ENCODE measurements at regions not wholly inside any gene's neighbourhood (a gene's known extent, or its start where the extent isn't known, plus 50 kb on each side); places are given as distances from the start of the nearest gene placed in this dataset.

- intact Hi-C loops (cut with micrococcal nuclease) = loop anchor here (2.0 to 5.0 kb wide), 6 partner anchors 153 to 1665 kb away; no protein-coding TSS in a partner anchor
Observed at GRCh38 chr2:204261846-204262245, 283.4 kb upstream of the PARD3B start.

- intact Hi-C loops (cut with micrococcal nuclease) = loop anchor here (5.0 kb wide), 2 partner anchors 332 to 1663 kb away; no protein-coding TSS in a partner anchor
Observed at GRCh38 chr2:204264085-204264553, 281.2 kb upstream of the PARD3B start.

GRCh38 chr2:204264621-204265140, 280.6 kb upstream of the PARD3B start:
- intact Hi-C loops (cut with micrococcal nuclease) = loop anchor here (5.0 kb wide), 2 partner anchors 332 to 1663 kb away; no protein-coding TSS in a partner anchor

GRCh38 chr2:204265681-204266181, 279.5 kb upstream of the PARD3B start:
- intact Hi-C loops (cut with micrococcal nuclease) = no loop called here

GRCh38 chr2:204268458-204268857, 276.8 kb upstream of the PARD3B start:
- intact Hi-C loops (cut with micrococcal nuclease) = no loop called here

- intact Hi-C loops (cut with micrococcal nuclease) = no loop called here
Observed at GRCh38 chr2:204268971-204269370, 276.3 kb upstream of the PARD3B start.

GRCh38 chr2:204272089-204272488, 273.2 kb upstream of the PARD3B start:
- intact Hi-C loops (cut with micrococcal nuclease) = no loop called here

- intact Hi-C loops (cut with micrococcal nuclease) = no loop called here
Observed at GRCh38 chr2:204272610-204273287, 272.5 kb upstream of the PARD3B start.

DNA sequence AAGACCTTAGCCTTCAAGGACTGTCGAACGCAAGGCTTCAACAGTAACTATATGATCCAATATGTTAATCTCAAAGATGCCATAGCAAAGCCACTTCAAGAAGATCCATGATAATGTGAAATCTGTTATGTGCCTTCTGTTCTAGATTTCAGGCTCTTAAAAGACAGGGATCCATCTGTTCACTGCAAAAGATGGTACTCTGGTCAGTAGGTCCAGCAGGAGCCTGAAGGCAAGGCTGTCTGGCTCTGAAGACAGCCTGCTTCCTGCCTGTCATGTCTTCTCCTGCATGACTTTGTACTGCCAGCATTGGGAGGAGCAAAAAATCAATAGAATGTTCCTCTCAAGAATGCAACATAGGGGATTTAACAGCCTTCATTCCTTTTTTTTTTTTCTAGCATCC, 270.8 kb upstream of the PARD3B start:
- intact Hi-C loops (cut with micrococcal nuclease) = no loop called here

- intact Hi-C loops (cut with micrococcal nuclease) = no loop called here
Observed at GRCh38 chr2:204274991-204275390, 270.3 kb upstream of the PARD3B start.

DNA sequence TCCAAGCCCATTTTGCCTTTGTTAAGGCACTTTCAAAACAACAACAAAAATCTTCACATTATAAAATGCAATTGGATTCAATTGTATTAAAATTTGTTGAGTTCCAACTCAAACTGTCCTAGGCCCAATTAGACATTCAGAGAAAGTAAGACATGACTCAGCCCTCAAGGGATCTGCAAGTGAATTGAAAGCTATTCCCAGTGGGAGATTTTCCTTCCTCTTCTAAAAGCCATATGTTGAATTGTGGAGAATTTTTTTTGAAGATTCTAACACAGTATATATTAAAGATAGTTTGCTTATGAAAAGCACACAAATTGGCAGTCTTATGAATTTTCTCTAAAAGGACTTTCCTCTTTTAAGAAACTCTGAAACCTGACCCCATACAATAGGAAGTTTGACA, 268.0 kb upstream of the PARD3B start:
- intact Hi-C loops (cut with micrococcal nuclease) = no loop called here

GRCh38 chr2:204278454-204278853, 266.8 kb upstream of the PARD3B start:
- intact Hi-C loops (cut with micrococcal nuclease) = no loop called here

- intact Hi-C loops (cut with micrococcal nuclease) = no loop called here
Observed at GRCh38 chr2:204279819-204280218, 265.5 kb upstream of the PARD3B start.

DNA sequence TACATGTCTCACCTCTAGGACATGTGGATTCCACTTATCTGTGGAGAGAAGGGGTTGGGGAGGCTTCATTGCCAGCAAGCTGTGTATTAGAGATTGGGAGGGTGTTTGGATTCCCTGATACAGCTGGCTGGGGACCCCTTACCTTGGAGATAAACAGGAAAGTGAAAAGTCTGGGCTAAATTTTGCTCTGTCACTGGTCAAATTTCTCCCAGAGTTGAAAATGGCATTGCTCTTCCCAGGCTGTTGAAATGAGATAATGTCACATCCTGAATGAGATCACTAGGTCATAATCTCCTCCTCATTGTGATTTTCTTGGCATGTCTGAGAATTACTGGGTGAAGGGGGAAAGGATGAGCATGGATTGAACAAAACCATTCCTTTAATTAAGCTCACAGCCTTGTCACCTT, 265.0 kb upstream of the PARD3B start:
- intact Hi-C loops (cut with micrococcal nuclease) = no loop called here

- intact Hi-C loops (cut with micrococcal nuclease) = no loop called here
Observed at GRCh38 chr2:204282081-204282480, 263.2 kb upstream of the PARD3B start.

DNA sequence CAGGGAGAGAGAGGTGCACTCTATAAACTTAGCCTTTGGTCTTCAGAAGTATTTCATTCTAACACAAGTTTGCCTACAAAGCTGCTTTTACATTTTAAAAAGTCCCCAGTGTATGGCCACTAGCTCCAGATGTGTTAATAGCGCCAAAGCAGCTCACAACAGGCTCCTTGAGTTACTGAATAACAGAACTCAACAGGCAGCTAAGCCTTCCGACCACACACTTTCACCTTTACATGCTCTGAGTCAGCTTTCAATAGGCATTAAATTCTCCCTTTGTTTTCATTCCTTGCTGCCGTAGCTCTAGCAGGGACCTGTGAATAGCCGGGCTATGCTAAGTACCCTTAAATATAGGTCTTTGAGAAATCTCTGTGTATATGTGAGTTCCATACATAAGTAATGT, 262.8 kb upstream of the PARD3B start:
- intact Hi-C loops (cut with micrococcal nuclease) = no loop called here

GRCh38 chr2:204289066-204289465, 256.2 kb upstream of the PARD3B start:
- intact Hi-C loops (cut with micrococcal nuclease) = no loop called here

DNA sequence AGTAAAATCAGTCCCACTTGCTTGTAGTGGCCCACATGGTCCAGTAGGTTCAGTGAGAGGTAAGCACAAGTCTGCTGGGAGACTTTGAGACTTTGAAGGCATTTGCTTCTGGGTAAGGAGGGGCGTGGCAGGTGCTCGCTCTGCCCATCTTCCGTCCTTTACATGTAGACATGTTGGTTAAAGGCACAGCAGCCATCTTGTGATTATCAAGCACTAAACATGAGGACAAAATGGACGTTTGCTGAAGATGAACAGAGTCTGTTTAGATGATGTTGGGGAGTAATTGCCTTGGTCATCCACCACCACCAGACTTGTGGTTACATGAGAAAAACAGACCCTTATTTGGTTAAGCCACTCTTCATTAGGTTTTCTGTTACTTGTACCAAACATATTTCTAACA, 252.8 kb upstream of the PARD3B start:
- intact Hi-C loops (cut with micrococcal nuclease) = no loop called here

DNA sequence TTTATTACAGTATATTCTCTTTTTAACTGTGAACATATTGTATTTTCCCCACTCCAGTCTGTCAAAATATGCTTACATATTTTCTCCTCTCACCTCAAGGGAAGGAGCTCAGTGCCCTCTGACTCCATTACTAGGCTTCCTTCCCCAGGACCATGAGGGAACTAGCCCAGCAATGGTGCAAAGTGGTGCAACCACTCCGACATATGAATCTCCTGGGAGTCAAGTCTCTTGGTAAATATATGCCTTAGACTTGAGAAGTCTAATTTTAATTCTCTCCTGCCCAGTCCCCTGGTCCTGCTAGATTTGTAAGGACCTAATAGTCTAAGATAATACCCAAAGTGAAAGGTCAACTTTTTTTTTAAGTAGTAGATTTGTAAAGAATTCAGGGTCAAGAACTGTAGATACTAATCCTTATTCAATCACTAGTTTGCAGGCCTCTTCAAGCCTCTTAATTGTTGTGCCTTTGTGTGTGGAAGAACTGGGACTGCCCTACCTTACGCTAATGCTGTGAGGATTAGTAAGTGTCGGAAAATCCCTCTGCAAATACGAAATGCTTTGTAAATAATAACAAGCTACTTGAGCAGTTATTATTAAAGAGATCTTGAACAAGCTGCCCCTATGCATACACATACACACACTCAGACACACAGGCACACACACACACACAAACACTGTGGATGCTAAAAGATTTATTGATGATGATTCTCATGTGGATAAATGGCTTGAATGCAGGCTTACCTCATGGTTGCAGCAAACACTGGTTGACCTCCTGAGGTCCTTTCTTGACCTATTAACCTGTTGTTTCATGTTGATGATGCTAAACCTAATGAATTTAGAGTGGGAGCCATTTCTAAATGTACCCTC, 251.2 kb upstream of the PARD3B start:
- intact Hi-C loops (cut with micrococcal nuclease) = no loop called here

DNA sequence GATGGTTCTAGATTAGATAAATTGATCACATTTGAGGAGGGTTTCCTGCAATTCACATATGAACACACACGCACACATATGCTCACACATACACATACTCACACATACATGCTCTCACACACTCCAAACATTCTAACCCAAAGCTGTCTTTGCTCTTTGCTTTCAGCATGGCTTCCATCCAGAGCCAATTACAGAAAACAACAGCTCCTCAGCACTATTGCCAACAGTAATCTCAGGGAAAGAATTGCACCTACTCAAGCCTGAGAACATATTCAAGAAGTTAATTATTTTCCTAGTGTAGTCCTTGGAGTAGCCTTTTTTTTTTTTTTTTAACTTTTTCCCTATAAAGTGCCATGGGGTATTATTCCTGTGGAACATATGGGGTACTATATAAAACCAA, 246.9 kb upstream of the PARD3B start:
- intact Hi-C loops (cut with micrococcal nuclease) = no loop called here

DNA sequence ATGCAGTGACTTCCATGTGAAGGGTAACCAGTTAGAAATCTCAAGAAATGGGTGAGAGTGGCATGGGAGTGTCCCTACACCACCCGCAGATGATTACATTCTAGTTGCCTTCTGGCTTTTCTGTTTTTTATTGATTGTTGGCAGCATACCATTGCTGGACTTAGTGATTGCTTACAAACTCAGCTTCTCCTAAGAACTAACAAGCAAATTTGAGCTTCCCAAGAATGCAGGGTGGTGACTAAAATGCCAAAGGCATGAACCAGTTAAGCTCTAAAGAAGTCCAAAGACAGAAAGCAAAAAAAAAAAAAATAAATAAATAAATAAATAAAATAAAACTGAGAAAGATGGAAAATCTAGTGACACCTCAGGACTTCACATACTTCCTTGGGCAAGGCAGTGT, 245.5 kb upstream of the PARD3B start:
- intact Hi-C loops (cut with micrococcal nuclease) = no loop called here

DNA sequence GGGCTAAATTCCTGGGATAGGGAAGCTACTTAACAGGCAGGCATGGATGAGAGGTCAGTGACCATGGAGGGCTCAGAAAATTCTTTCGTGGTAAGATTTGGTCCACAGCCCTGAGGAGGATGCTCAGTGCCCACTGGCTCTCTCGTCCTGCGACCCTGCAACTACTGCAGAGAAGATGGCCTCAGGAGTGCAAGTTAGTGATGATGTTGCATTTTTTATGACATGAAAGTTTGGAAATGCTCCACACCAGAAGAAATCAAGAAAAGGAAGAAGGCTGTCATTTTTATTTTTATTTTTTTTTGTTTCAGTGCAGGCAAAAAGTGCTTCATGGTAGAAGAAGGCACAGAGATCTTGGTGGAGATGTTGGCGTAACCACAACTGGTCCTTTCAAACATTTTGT, 238.6 kb upstream of the PARD3B start:
- intact Hi-C loops (cut with micrococcal nuclease) = no loop called here

All from T-helper 1 cell treated with Interleukin-12 subunit alpha and Interleukin-12 subunit beta and Interleukin-4 antibody, amounts not matched to agents 30 ng/mL and 1 ng/mL, for 36 hours (primary cell).